DND-41 (cell line): ENCODE measurements at regions not wholly inside any gene's neighbourhood (a gene's known extent, or its start where the extent isn't known, plus 50 kb on each side); places are given as distances from the start of the nearest gene placed in this dataset.

Experiments used
- ATAC-seq: fragments of 200-7000 bp; cut with Tn5 transposase; 3 replicates; pipeline ENCODE4 v1.9.1; 2021; ENCODE audit warnings: low read depth; ENCODE audit not compliant: insufficient read depth
- DNase-seq: peaks from one replicate; pipeline ENCODE4 v3.0.0-alpha.2; 2020
- H2AFZ ChIP-seq: 2 replicates; pipeline ENCODE4 v1.6.0; 2012; ENCODE audit warnings: low read depth, low read length
- H3K27ac ChIP-seq: 2 replicates; pipeline ENCODE4 v1.5.1; 2012; ENCODE audit warnings: low read length, inconsistent platforms
- H3K27me3 ChIP-seq: fragments of 200-600 bp; sonication (generic); 2 replicates; pipeline ENCODE4 v1.6.0; 2012; ENCODE audit warnings: low read length, mild to moderate bottlenecking, inconsistent platforms; ENCODE audit not compliant: insufficient read depth, poor library complexity
- H3K36me3 ChIP-seq: 2 replicates; pipeline ENCODE4 v1.5.1; 2012; ENCODE audit warnings: low read length, inconsistent platforms; ENCODE audit not compliant: insufficient read depth
- H3K4me1 ChIP-seq: 2 replicates; pipeline ENCODE4 v1.5.1; 2012; ENCODE audit warnings: mild to moderate bottlenecking, low read length; ENCODE audit not compliant: insufficient read depth
- H3K4me2 ChIP-seq: 2 replicates; pipeline ENCODE4 v1.6.0; 2012; ENCODE audit warnings: mild to moderate bottlenecking, moderate library complexity, low read length, inconsistent platforms; ENCODE audit not compliant: insufficient read depth
- H3K4me3 ChIP-seq, 2 experiments: fragments of 200-600 bp in 1 of 2; shearing (Covaris generic) in 1 of 2; 2 replicates each; pipeline ENCODE4 v1.5.1; 2012 to 2016; ENCODE audit warnings: inconsistent platforms in 2 of 2, low read length in 2 of 2, mild to moderate bottlenecking in 2 of 2, low read depth in 1 of 2, moderate library complexity in 1 of 2
- H3K79me2 ChIP-seq: 2 replicates; pipeline ENCODE4 v1.6.0; 2012; ENCODE audit warnings: low read length, inconsistent platforms; ENCODE audit not compliant: insufficient read depth
- H3K9ac ChIP-seq: 2 replicates; pipeline ENCODE4 v1.6.0; 2012; ENCODE audit warnings: low read depth, mild to moderate bottlenecking, inconsistent platforms, low read length, moderate library complexity
- H3K9me3 ChIP-seq: 2 replicates; pipeline ENCODE4 v1.5.1; 2012; ENCODE audit warnings: low read length, moderate library complexity, mild to moderate bottlenecking, inconsistent platforms; ENCODE audit not compliant: insufficient read depth, severe bottlenecking
- H4K20me1 ChIP-seq: 2 replicates; pipeline ENCODE4 v1.6.0; 2012; ENCODE audit warnings: low read length; ENCODE audit not compliant: insufficient read depth
- EZH2 ChIP-seq: IDR thresholded peaks from 3 replicates; pipeline ENCODE4 v1.6.1; 2012; ENCODE audit warnings: borderline replicate concordance, low read depth, mild to moderate bottlenecking, moderate library complexity, low read length, inconsistent platforms; ENCODE audit not compliant: severe bottlenecking
- TF ChIP-seq, protein P1 (sequence below): IDR thresholded peaks from 2 replicates; pipeline ENCODE4 v1.5.1; 2012; ENCODE audit warnings: borderline replicate concordance, low read length, moderate library complexity, mild to moderate bottlenecking; ENCODE audit not compliant: poor library complexity, severe bottlenecking; ENCODE audit errors: extremely low read depth

DNA sequence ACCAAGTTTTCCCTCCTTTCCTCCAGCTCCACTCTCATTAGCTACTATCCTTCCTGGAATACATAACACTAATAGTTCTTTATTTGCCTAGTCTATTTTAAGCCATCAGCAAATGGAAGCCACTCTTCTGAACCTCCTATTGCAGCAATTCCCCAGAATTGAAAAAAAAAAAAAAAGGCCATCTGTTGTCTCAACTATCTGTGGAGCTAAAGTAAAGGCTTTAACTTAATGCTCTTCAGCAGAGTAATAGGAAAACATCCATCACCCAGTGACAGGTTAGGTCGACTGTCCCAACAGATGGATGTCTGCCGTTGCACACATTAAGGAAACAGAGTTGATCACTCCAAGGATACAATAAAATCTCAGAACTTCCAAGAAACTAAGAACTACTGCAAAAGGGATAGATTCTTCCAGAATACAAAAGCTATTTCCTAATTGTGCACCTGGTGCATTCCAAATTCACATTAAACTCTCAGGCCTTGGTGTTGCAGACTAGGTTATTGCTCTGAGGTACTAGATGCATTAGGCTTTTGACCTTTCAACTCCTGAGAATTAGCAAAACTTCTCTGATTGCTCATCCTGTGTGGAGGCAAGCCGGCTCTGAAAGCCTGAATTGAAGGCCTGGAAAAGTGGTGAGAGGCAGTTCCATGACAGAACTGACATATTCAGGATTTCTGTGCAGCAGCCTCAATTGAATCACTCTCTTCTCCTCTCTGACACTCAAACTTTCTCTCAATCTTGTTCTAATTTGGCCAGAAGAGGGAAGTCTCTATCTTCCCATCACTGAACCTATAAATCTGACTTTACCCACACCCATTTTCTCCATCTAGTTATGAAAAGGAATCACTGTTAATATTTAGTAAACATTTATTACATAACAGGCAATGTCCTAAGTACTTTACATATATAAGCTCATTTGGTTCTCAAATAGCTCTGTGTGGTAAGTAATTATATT is 238.4 kb upstream of the HMGA2 start:
- TF ChIP-seq EZH2: no peak
- TF ChIP-seq, protein P1, sequence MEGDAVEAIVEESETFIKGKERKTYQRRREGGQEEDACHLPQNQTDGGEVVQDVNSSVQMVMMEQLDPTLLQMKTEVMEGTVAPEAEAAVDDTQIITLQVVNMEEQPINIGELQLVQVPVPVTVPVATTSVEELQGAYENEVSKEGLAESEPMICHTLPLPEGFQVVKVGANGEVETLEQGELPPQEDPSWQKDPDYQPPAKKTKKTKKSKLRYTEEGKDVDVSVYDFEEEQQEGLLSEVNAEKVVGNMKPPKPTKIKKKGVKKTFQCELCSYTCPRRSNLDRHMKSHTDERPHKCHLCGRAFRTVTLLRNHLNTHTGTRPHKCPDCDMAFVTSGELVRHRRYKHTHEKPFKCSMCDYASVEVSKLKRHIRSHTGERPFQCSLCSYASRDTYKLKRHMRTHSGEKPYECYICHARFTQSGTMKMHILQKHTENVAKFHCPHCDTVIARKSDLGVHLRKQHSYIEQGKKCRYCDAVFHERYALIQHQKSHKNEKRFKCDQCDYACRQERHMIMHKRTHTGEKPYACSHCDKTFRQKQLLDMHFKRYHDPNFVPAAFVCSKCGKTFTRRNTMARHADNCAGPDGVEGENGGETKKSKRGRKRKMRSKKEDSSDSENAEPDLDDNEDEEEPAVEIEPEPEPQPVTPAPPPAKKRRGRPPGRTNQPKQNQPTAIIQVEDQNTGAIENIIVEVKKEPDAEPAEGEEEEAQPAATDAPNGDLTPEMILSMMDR: no peak
- H3K4me1 ChIP-seq: no peaks in the 10 kb centered on the region
- no peaks in the 10 kb centered on the region for H4K20me1 ChIP-seq
- H3K27ac ChIP-seq: no peak overlapping the region
- H3K27me3 ChIP-seq: no peaks in the 10 kb centered on the region
- no peak overlapping the region for H3K4me3 ChIP-seq
- no peak overlapping the region for H2AFZ ChIP-seq
- no peak for DNase-seq
- no peaks in the 10 kb centered on the region for H3K36me3 ChIP-seq
- H3K9me3 ChIP-seq: no peaks in the 10 kb centered on the region
- ATAC-seq: no peak
- no peaks in the 10 kb centered on the region for H3K79me2 ChIP-seq
- no peak overlapping the region for H3K9ac ChIP-seq
- H3K4me2 ChIP-seq: no peak overlapping the region

DNA sequence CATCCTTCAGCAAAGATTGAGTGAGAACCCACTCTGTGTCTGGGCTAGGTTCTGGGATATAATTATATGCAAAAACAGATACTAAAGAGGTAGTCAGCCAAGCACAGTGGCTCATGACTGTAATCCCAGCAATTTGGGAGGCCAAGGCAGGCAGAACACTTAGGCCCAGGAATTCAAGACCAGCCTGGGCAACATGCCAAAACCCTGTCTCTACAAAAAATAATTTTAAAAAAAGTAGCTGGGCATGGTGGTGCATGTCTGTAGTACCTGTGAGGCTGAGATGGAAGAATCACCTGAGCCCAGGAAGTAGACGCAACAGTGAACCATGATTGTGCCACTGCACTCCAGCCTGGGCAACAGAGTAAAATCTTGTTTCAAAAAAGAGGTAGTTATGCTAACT is 237.5 kb upstream of the HMGA2 start:
- Histone ChIP-seq H3K9me3 (no peaks in the 10 kb centered on the region), H3K36me3 (no peaks in the 10 kb centered on the region), H2AFZ (no peak overlapping the region), H3K9ac (no peak overlapping the region), H3K27ac (no peak overlapping the region), H3K27me3 (no peaks in the 10 kb centered on the region), H3K4me2 (no peak overlapping the region), H3K79me2 (no peaks in the 10 kb centered on the region), H3K4me3 (no peak overlapping the region), H4K20me1 (no peaks in the 10 kb centered on the region), H3K4me1 (no peaks in the 10 kb centered on the region)
- no peak for DNase-seq
- TF ChIP-seq, protein P1: no peak
- no peak for TF ChIP-seq EZH2
- ATAC-seq: no peak

DNA sequence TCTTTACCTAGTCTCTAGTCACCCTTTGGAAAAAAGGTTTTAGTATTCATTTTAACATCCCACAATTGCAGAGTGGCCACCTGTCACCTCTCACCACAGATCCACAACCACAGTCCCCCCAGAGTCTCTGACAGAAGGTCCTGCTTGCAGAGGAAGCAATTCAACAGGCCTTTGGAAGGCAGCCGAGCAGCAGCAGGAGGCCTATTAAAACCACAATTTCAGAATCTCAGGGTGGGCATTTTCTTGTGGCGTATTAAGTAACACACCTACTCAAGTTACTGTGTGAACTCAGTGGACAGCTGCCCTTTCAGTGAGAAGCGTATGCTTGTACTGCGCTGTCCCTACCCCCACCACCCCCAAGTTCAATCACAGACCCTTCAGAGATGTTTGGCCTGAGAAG is 234.0 kb upstream of the HMGA2 start:
- no peak overlapping the region for H3K27ac ChIP-seq
- ATAC-seq (no peak), DNase-seq (no peak)

More for the DNA sequence above, 234.0 kb upstream of the HMGA2 start:
- TF ChIP-seq EZH2: no peak
- TF ChIP-seq, protein P1: no peak
- no peak overlapping the region for H3K9ac ChIP-seq
- H3K4me2 ChIP-seq: no peak overlapping the region
- H4K20me1 ChIP-seq: no peaks in the 10 kb centered on the region
- no peak overlapping the region for H3K4me3 ChIP-seq
- H3K4me1 ChIP-seq: no peaks in the 10 kb centered on the region
- no peak overlapping the region for H2AFZ ChIP-seq
- H3K36me3 ChIP-seq: no peaks in the 10 kb centered on the region
- H3K79me2 ChIP-seq: no peaks in the 10 kb centered on the region
- H3K27me3 ChIP-seq: no peaks in the 10 kb centered on the region
- no peaks in the 10 kb centered on the region for H3K9me3 ChIP-seq
